ENCODE measurements at regions not wholly inside any gene's neighbourhood (a gene's known extent, or its start where the extent isn't known, plus 50 kb on each side); places are given as distances from the start of the nearest gene placed in this dataset.

- TF ChIP-seq CTCF (conservative IDR thresholded peaks at IDR 0.05), result no peak
- no peak for TF ChIP-seq EZH2 (IDR thresholded peaks at IDR 0.05; ENCODE audit: low read depth)
Observed at GRCh38 chr4:13994016-13994415, 366.5 kb upstream of the BOD1L1 start.
